ENCODE measurements at regions not wholly inside any gene's neighbourhood (a gene's known extent, or its start where the extent isn't known, plus 50 kb on each side); places are given as distances from the start of the nearest gene placed in this dataset.

- no peak for DNase-seq (ENCODE audit: extremely low spot score in 2 of 2)
- no peak overlapping the region for H3K4me3 ChIP-seq
- intact Hi-C loops (cut with DNase I), result no loop called here
- H3K4me1 ChIP-seq, result no peaks in the 10 kb centered on the region
- TF ChIP-seq POLR2AphosphoS5 (IDR thresholded peaks at IDR 0.05; ENCODE audit: insufficient read depth in 1 of 2, low read depth in 1 of 2) (no peak), CTCF (IDR thresholded peaks at IDR 0.05) (no peak), POLR2A (IDR thresholded peaks at IDR 0.05) (no peak)
- no peaks in the 10 kb centered on the region for H3K27me3 ChIP-seq
- H3K9me3 ChIP-seq, result no peaks in the 10 kb centered on the region
- no peak overlapping the region for H3K27ac ChIP-seq
- H3K36me3 ChIP-seq, result no peaks in the 10 kb centered on the region
Measured at GRCh38 chr10:45080331-45080730, 79.6 kb downstream of the ZNF22 start.

DNA sequence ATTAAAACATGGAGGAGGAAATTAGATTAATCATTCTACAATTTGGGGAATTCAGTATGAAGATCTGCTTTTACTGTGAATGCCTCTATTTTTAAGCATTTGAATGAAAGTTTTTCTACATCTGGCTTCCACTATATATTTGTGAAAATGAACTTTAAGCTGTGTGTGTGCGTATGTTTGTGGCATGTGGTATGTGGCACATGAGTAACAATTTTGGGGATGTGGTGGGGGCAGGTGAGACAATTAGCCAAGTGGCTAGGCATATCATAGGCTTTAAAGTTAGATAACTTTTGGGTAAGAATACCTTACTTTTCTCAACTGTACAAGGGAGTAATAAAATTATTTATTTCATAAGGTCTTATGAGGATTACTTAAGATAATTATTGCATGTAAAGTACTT lies 81.5 kb downstream of the ZNF22 start:
- intact Hi-C loops (cut with DNase I), result no loop called here
- no peaks in the 10 kb centered on the region for H3K36me3 ChIP-seq
- H3K9me3 ChIP-seq, result no peaks in the 10 kb centered on the region
- no peak overlapping the region for H3K4me3 ChIP-seq
- TF ChIP-seq POLR2A (IDR thresholded peaks at IDR 0.05), result no peak
- TF ChIP-seq POLR2AphosphoS5 (IDR thresholded peaks at IDR 0.05; ENCODE audit: insufficient read depth in 1 of 2, low read depth in 1 of 2), result no peak
- no peak for TF ChIP-seq CTCF (IDR thresholded peaks at IDR 0.05)
- H3K27ac ChIP-seq, result no peak overlapping the region
- DNase-seq (ENCODE audit: extremely low spot score in 2 of 2), result no peak
- no peaks in the 10 kb centered on the region for H3K4me1 ChIP-seq
- H3K27me3 ChIP-seq, result no peaks in the 10 kb centered on the region

- intact Hi-C loops (cut with DNase I), result no loop called here
- Histone ChIP-seq H3K27ac (no peak overlapping the region), H3K4me3 (no peak overlapping the region), H3K36me3 (no peaks in the 10 kb centered on the region), H3K27me3 (no peaks in the 10 kb centered on the region), H3K9me3 (no peaks in the 10 kb centered on the region), H3K4me1 (no peaks in the 10 kb centered on the region)
- TF ChIP-seq CTCF (IDR thresholded peaks at IDR 0.05), result no peak
- no peak for TF ChIP-seq POLR2A (IDR thresholded peaks at IDR 0.05)
- TF ChIP-seq POLR2AphosphoS5 (IDR thresholded peaks at IDR 0.05; ENCODE audit: insufficient read depth in 1 of 2, low read depth in 1 of 2), result no peak
- no peak for DNase-seq (ENCODE audit: extremely low spot score in 2 of 2)
Measured at GRCh38 chr10:45091968-45092367, 91.2 kb downstream of the ZNF22 start.

DNA sequence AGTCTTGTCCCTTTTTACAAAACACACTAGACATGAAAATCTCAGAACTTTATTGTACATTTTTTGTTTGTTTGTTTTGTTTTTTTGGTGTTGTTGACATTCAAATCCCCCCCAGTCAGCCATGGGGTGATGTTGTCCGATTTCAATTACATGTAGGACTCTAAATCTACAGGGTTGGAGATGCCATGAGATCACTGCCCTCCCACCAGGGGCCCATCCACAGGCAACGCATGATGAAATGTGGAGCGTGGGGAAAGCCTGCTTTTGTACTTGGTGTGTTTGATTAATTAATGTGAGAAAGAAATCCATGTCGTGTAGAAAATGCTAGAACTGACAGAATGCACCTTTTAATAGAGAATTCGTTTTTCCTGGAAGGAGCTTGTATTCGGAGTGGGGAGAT lies 93.2 kb downstream of the ZNF22 start:
- DNase-seq (ENCODE audit: extremely low spot score in 2 of 2), result no peak
- Histone ChIP-seq H3K4me3 (no peak overlapping the region), H3K4me1 (no peaks in the 10 kb centered on the region), H3K36me3 (no peaks in the 10 kb centered on the region), H3K27ac (no peak overlapping the region), H3K27me3 (no peaks in the 10 kb centered on the region), H3K9me3 (no peaks in the 10 kb centered on the region)
- TF ChIP-seq CTCF (IDR thresholded peaks at IDR 0.05) (no peak), POLR2A (IDR thresholded peaks at IDR 0.05) (no peak), POLR2AphosphoS5 (IDR thresholded peaks at IDR 0.05; ENCODE audit: insufficient read depth in 1 of 2, low read depth in 1 of 2) (no peak)
- intact Hi-C loops (cut with DNase I), result no loop called here

DNA sequence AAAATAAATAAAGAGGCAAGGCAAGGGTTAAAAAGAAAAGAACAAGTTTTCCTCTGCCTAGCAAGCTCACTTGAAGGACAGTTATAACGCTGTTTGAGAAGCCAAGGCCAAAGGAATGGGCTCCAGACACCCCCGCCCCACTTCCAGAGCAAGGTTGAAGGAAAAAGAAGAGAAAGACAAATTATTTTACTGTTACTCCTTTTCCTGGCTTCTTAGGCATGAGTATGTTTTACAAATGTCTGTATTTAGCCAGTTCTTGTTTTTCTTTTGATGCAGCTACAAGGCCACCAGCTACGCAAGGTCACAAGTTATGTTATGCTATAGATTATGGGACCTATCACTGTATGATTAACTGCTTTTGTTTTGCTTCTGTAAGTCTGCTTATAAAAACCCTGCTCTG lies 94.6 kb downstream of the ZNF22 start:
- TF ChIP-seq POLR2A (IDR thresholded peaks at IDR 0.05) (no peak), CTCF (IDR thresholded peaks at IDR 0.05) (no peak), POLR2AphosphoS5 (IDR thresholded peaks at IDR 0.05; ENCODE audit: insufficient read depth in 1 of 2, low read depth in 1 of 2) (no peak)
- no peaks in the 10 kb centered on the region for H3K4me1 ChIP-seq

More for the DNA sequence above, 94.6 kb downstream of the ZNF22 start:
- no peaks in the 10 kb centered on the region for H3K27me3 ChIP-seq
- intact Hi-C loops (cut with DNase I), result no loop called here
- no peak overlapping the region for H3K4me3 ChIP-seq
- H3K27ac ChIP-seq, result no peak overlapping the region
- no peaks in the 10 kb centered on the region for H3K9me3 ChIP-seq
- H3K36me3 ChIP-seq, result no peaks in the 10 kb centered on the region
- no peak for DNase-seq (ENCODE audit: extremely low spot score in 2 of 2)

Measured in vagina (tissue), 2 donors.